GM21360 (cell line): ENCODE measurements at regions not wholly inside any gene's neighbourhood (a gene's known extent, or its start where the extent isn't known, plus 50 kb on each side); places are given as distances from the start of the nearest gene placed in this dataset.

Source experiments
- ATAC-seq: cut with Tn5 transposase; IDR thresholded peaks from one replicate; pipeline ENCODE4 v1.9.1; 2021; ENCODE audit warnings: mild to moderate bottlenecking, moderate library complexity; ENCODE audit not compliant: unreplicated experiment

DNA sequence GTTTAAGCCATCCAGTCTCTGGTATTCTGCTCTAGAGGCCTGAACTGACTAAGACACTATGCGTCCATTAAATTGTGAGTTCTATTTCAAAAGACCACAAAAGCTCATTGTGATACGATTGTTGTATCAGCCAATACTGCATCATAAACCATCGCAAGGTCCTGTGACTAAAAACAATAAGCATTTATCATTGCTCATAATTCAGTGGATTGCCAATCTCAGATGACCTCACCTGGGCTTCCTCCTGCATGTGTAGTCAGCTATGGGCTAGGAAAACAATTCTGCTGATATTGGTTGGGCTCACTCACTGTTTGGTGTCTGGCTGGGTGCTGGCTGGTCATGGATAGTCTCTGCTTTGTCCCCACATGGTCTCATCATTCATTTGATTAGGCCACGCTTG is 592.7 kb upstream of the BTBD3 start:
- no peak for ATAC-seq

DNA sequence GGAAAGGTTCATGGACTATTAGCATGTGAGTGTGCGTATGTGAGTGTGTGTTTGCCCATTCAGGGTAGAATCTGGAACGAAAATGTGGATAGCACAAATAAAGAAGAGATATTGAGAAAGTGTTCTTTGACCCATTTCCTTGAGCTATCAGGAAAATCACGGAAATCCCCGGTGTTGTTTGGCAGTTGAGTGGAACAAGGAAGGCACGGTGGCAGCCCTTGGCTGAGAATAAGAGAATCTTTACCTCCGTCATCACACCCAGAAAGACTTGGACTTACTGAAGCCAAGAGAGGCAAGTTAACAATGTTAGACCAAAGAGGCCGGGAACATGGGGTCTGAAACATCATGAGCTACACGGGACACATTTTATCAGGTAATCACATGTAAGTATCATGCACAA is 588.9 kb upstream of the BTBD3 start:
- no peak for ATAC-seq

DNA sequence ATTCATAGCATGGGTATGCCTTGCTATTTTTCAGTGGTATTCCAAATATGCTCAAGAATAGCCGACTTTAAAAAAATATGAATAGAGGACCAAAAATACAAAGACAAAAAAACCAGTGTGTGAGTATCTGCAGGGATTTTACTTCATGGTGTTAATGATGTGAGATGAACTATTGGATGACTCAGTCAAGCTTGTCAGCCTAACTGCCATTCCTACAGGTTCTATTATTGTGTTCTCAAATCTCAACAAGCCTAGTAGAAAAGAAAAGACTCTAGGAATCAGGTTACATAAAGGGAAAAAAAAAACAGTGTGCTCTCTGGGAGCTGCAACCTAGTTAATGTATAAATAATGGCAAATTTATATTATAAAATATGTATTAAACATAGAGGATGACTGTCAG is 588.4 kb upstream of the BTBD3 start:
- ATAC-seq, result no peak

DNA sequence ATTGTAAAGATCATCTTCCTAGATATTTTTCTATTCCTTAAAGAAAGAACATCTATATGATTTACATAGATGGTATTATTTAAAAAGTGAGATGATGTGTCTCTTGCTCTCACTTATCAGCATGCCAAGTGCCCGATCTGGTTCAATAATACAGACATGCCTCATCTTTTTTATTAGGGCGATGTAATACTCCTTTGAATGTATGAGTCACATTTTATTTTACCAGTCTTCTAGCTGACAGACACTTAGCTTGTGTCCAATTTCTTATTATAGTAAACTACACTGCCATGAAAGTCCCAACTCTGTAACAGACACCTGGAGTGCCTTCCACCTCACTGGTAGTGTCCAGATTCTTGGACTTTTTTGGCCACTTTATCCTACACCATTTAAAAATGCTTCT is 586.6 kb upstream of the BTBD3 start:
- ATAC-seq, result no peak

DNA sequence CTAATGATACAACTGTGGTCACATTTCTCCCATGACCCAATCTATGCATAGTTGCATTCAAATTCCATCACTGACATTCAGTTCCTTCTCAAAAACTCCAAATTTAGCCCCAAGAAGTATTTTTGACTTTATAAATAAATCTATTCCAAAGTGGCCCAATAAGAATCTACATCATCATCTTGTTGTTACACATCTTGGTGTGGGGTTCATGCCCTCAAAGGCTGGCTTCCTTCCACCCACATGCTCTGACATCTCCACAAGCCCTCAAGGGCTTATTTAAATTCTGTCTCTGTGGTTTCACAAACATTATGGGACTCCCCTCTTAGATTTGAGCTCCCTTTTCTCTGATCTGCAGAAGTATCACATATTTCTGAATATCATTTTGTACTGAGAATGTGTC is 585.3 kb upstream of the BTBD3 start:
- ATAC-seq, result no peak

DNA sequence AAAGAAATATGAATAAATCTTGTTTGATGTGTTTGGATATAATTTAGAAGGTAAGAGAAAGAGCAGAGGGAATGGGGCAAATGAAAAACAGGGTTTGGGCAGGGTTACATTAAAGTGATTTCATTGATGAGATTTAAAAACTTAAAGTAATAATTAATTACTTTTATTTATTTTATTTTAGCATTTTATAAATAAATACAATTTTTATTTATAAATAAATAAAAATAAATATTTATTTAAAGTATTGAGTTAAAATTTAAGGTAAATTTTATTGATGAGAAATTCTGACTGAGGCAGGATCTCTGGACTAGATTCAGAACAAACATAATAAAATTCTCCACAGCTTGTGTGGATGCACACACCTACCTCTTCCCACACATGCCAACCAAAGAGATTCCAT is 584.1 kb upstream of the BTBD3 start:
- no peak for ATAC-seq

DNA sequence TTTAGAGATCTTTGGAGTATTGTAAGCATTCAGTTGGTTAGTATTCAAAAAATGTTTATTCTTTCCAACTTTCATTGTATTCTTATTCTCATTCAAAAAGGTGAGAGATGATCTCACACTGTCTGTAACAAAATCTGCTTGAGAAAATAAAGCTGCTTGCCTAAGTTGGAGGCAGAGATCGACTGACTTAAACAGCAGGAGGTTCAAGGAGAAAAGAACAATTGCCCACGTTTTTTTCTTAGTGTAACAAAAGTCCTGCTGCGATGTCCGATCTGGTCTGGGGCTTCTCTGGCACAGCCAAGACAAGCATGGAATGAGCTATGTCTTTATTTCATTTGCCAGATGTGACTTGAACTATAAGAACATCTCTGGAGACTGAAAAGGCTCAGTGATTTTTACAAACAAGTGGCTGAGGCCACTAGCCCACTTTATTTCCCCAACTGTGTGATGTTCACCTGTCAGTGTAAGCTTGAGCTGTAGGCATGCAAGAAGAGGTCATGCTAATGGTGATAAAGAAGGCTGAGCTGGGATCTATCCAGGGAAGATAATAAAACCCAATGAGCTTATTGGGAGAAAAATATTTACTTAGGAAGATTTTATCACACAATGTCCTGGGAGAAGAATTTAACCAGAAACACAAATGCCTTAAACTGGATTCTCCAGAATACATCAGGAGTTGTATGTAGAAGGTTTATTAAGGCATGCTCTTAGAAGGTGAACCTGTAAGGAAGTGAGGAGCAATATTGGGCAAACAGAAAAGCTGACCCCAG is 580.1 kb upstream of the BTBD3 start:
- no peak for ATAC-seq

DNA sequence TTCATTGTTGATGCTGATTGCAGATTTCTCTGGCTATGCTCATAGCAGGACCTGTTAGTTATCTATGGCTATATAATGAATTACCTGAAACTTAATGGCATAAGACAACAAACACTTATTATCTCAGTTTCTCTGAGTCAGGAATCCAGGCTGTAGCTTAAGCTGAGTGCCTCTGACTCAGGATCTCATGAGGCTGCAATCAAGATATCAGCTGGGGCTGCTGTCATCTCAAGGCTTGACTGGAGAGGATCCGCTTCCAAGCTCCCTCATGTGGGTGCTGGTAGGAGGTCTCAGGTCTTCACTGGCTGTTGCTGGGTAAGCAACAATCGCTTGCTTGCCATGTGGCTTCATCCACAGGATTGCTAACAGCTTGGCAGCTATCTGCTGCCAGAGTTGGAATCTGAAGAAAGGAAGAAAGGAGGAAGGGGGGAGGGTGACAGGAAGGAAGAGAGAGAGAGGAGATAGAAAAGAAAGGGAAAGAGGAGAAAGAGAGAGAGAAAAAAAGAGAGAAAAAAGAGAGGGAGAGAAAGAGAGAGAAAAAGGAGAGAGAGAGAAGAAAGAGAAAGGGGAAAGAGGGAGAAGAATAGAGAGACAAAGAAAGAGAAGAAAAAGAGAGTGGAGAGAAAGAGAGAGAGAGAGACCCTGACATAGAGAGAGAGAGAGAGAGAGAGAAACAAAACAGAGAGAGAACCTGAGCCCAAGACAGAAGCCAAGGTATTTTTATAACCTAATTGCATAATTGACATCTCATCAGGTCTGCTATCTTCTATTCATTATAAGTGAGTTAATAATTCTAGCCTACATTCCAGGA is 579.0 kb upstream of the BTBD3 start:
- no peak for ATAC-seq

DNA sequence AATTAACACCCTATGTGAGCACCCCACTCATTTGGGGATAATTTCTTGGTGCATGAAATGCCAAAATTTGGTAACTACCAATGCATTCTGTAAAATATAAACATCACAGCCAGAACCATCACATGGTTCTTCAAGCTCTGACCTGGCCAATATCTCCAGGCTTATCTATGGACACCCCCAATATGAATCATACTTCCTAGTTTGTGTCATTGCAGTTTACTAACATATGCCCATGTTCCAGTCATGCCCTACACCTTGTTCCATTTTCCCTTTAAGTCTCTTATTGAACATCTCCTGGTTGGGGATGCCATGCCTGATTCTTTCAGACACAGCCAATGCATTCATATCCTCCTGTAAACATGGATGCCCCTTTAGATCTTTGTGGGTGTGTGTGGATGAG is 572.8 kb upstream of the BTBD3 start:
- ATAC-seq, result no peak

DNA sequence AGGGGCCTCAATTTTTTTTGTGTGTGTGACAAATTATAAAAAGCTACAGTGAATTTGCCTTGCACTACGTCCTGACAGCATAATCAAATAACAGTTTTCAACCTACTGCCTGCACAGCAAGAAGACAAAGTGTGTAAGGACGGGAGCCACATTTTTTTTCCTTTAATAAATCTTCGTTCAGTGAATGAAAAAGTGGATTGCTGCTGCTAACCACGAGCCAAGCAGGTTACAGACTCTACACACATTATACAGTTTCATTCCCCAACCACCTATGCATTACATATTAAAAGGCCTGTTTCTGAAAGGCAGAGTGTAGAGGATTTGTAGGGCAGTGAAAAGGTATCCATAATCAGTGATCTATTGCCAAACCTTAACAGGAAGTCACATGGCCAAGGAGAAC is 570.0 kb upstream of the BTBD3 start:
- ATAC-seq, result no peak

DNA sequence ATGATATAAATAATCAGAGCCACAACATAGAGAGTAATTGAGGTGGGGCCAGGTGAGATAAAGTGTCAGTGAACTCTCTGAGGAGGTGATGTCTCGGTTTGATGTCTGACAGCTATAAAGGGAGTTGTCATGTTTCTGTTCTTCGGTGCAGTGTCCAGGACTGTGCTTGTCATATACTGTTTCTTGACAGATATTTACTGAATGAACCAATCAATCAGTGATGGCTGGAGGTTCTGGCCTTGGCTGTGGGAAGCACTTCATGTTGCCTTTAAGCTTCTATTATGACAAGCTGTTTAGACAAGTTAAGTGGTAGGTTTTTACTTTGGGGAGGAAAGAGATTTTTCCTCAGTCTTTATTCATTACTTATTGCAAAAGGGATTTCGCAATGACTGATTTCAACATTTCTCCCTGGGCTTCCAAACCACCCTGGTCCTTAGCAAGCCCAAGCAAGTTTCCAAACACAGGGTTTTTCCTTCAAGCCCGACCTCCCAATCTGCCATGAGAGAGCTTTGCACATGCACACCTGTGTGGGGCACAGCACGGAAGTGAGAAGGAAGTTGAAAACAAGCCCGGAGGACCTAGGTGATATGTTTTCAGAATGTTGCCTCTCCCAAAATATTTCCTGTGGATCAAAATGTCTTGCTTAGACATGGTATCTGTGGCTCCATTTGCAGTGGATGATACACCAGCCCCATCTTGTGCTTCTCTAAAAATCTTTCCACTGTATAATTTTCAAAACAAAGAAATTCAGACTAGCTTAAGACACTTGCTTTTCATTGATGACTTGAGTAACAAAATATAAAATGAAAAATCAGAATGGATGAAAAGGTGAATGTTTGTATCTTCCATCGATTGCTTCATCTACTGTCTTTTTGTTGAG is 567.3 kb upstream of the BTBD3 start:
- no peak for ATAC-seq

DNA sequence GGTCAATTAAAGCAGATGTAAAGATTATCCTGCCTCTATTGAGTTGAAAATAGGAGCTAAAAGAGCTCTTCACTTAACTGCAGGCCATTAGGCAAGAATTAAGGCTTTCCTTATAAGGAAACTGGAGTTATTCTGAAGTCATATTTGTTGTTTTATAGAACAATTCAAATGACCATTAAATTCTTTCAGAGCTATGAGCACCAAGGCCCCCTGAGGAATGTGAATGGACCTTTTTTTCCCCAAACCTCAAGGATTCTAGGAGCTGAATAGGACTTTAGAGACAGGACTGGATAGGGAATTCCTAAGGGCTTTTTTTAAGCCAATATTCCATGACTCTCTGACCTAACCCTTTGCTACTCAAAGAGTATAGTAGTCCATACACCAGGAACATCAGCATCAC is 565.7 kb upstream of the BTBD3 start:
- no peak for ATAC-seq

DNA sequence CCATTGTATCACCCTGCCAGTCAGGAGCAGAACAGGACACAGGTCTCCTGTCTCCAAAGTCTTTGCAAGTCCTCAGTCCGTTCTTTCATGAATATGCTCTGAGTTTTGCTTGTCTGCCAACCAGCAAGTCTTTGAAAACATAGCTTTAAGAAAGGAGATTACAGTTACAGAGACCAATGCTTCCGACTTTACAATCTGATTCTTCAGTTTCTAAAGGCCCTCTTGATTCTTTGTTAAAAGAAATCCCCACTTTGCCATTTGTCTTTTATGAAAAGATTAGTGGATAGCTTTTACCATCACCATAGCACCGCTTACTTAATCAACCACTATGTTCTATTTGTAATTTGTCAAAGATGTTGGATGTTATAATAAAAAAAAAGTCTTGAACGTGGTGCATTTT is 562.8 kb upstream of the BTBD3 start:
- ATAC-seq, result no peak

DNA sequence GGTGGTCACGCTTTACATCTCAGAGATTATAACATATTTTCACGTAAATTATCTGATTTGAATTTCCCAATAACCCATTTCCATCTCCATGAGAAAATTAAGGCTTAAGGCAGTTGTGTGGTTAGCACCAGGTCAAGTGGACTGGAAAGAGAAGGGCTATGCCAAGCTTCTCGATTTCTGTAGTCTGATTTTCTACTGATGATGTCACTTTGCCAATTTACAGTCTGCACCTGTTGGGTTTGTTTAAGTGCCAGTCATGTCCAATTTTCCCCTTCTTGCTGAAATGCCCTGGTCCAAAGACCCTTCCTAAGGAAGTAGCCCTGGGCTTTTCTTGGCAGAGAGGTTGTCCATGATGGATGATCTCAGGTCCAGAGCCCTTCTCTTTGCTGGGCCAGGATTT is 562.3 kb upstream of the BTBD3 start:
- no peak for ATAC-seq

DNA sequence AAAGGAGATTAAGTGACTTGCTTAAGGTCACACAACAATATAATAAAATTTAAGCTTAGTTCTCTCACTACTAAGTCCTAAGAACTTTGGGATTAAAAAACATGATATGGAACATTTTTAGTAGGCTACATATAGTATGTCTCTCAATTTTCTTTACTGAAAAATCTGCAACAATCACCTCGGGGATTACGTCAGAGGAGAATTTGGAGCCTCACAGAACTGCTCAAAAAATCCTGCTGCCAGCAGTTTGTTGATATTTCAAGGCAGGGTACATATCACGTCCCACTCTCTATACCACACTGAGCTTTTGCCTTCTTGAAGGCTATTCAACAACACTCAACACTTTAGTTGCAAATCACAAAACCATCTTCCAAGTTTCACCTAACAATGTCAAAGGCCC is 561.6 kb upstream of the BTBD3 start:
- ATAC-seq, result no peak

DNA sequence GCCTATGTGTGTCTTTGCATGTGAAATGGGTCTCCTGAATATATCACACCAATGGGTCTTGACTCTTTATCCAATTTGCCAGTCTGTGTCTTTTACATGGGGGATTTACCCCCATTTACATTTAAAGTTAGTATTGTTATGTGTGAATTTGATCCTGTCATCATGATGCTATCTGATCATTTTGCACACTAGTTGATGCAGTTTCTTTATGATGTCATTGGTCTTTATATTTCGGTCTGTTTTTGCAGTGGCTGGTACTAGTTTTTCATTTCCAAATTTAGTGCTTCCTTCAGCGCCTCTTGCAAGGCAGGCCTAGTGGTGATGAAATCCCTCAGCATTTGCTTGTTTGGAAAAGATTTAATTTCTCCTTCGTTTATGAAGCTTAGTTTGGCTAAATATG is 555.2 kb upstream of the BTBD3 start:
- ATAC-seq, result no peak

DNA sequence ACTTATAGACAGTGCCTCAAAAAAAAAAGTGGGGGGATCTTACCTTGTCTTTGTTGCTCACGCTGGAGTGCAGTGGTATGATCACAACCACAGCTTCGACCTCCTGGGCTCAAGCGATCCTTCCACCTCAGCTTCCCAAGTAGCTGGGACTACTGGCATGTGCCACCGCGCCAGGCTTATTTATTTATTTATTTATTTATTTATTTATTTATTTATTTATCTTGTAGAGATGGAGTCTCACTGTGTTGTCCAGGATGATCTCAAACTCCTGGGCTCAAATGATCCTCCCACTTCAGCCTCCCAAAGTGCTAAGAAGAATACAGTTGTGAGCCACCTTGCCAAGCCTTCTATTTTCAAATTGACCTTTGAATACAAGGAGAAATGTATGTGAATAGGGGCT is 553.0 kb upstream of the BTBD3 start:
- no peak for ATAC-seq

DNA sequence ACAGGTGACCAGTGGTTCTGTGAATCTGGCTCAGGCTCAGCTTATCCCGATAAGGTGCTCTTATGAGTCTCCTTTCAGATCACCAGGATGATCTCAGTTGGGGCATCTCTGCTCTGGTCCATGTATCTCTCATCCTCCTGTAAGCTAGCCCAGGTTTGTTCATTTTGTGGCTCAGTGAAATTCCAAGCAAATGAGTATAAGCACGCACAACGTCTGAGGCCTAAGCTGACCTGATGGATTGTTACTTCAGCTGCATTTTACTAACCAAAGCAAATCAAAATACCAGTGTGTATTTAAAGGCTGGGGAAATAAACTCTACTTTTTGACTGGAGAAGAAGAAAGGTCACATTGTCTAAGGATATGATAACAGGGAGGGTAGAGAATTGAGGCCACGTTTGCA is 551.0 kb upstream of the BTBD3 start:
- ATAC-seq, result no peak

DNA sequence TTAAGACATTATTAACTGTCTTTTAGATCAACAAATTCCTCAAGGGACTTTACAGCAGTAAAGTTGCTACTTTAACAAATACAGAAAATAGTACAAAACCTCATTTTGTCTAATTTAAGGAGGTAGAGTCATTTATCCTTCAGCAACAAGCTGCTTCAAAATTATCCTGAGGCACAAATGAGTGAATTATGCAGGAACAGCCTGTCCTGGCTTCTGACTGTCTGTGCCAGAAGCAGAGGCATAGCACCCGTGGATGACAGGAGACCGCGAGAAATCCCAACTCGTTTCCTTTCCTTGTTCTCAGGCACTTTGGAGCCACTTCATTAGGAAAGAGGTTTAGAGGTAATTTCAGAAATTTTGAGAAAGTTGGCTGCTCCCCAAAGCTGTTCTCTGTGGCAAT is 549.2 kb upstream of the BTBD3 start:
- ATAC-seq, result no peak

DNA sequence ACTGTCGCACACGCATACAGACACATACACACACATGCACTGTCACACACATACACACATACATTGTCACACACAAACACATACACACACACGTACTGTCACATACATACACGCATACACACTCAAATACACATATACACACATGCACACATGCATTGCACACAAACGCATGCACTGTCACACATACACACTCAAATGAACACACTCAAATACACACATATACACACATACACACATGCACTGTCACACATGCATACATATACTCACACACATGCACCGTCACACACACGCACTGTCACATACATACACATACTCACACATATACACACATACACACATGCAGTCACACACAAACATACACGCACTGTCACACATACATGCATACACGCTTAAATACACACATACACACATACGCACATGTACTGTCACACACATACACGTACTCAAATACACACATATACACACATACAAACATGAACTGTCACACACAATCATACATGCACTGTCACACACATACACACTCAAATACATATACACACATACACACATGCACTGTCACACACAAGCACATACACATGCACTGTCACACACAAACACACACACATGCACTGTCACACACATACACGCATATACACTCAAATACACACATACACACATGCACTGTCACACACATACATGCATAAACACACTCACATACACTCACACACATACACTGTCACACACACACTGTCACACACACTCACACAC is 548.6 kb upstream of the BTBD3 start:
- no peak for ATAC-seq

DNA sequence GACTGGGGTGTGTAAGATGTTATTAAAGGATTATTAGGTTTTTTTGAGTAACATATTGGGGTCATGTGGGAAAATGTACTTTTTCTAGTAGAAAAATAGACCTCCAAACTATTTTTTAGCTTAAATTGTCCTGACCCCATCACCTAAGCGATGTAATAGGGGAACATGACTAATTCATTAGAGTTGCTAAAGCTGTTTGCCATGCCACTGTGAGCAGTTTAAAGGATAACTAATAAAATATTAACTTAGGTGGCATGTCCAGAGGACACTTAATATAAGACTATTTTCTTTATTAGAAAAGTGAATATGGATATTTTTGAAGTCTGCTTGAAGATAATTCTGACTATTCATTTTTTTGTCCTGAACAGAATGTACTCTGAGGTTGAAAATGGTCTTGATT is 545.9 kb upstream of the BTBD3 start:
- ATAC-seq, result no peak
